Activated B cell treated with CpG ODN at 0.5 μM for 24 hours (primary cell): ENCODE measurements at regions not wholly inside any gene's neighbourhood (a gene's known extent, or its start where the extent isn't known, plus 50 kb on each side); places are given as distances from the start of the nearest gene placed in this dataset.

Source experiments
- ATAC-seq: fragments of 200-7000 bp; cut with Tn5 transposase; one replicate; pipeline ENCODE4 v1.10.0; 2021; ENCODE audit warnings: low read depth, mild to moderate bottlenecking, moderate library complexity
- CTCF ChIA-PET: fragments of 350-600 bp; sonication (Branson Sonifier 250); formaldehyde crosslinking; loops from one replicate; lab custom pipeline; 2021; ENCODE audit warnings: antibody characterized with exemption; lab: Charles Lee
- POLR2A ChIA-PET: fragments of 350-600 bp; sonication (Branson Sonifier 250); formaldehyde crosslinking; loops from one replicate; lab custom pipeline; 2021; ENCODE audit warnings: antibody characterized with exemption; lab: Charles Lee
- DNase-seq: peaks from one replicate; pipeline ENCODE4 v3.0.0; 2022
- H3K27ac Mint-ChIP-seq: one replicate; pipeline ENCODE4 v1.8.0; 2020; ENCODE audit warnings: mixed read lengths
- H3K27me3 Mint-ChIP-seq: one replicate; pipeline ENCODE4 v1.8.0; 2021; ENCODE audit warnings: mixed read lengths
- H3K36me3 Mint-ChIP-seq: one replicate; pipeline ENCODE4 v1.8.0; 2021; ENCODE audit warnings: low read depth, mixed read lengths
- H3K4me1 Mint-ChIP-seq: one replicate; pipeline ENCODE4 v1.8.0; 2021; ENCODE audit warnings: mixed read lengths
- H3K4me3 Mint-ChIP-seq: one replicate; pipeline ENCODE4 v1.8.0; 2020; ENCODE audit warnings: mild to moderate bottlenecking, mixed read lengths
- H3K9me3 Mint-ChIP-seq: one replicate; pipeline ENCODE4 v1.8.0; 2020; ENCODE audit warnings: mixed read lengths
- CTCF ChIP-seq: fragments of 200-600 bp; IDR thresholded peaks from one replicate; pipeline ENCODE4 v1.8.0; 2022; ENCODE audit warnings: antibody characterized with exemption, mild to moderate bottlenecking
- intact Hi-C: fragments of 100-400 bp; cut with micrococcal nuclease; formaldehyde crosslinking; loops from one replicate; pipeline ENCODE4 v1.15.1; 2024

- Mint-ChIP-seq H3K9me3 (peaks cover 54% of the 10 kb centered on the region), H3K27me3 (peaks cover 11% of the 10 kb centered on the region), H3K4me3 (no peak overlapping the region), H3K4me1 (no peaks in the 10 kb centered on the region), H3K27ac (no peak overlapping the region), H3K36me3 (no peaks in the 10 kb centered on the region)
- POLR2A ChIA-PET = no interaction called here
- ATAC-seq (no peak), DNase-seq (peak; percentile 6)
- TF ChIP-seq CTCF = no peak
- intact Hi-C loops = no loop called here
- CTCF ChIA-PET = no interaction called here
Observed at GRCh38 chr3:13711911-13712650, 163.2 kb downstream of the FBLN2 start.

GRCh38 chr3:13710251-13710650 is 161.3 kb downstream of the FBLN2 start:
- ChIA-PET CTCF (no interaction called here), POLR2A (no interaction called here)
- Mint-ChIP-seq H3K4me3 (no peak overlapping the region), H3K36me3 (no peaks in the 10 kb centered on the region), H3K9me3 (peaks cover 64% of the 10 kb centered on the region), H3K27me3 (peaks cover 15% of the 10 kb centered on the region), H3K27ac (no peak overlapping the region), H3K4me1 (no peaks in the 10 kb centered on the region)
- ATAC-seq (no peak), DNase-seq (peak; percentile 10)
- intact Hi-C loops = no loop called here
- TF ChIP-seq CTCF = no peak

GRCh38 chr3:13709706-13710105 is 160.8 kb downstream of the FBLN2 start:
- H3K27me3 Mint-ChIP-seq = peaks cover 17% of the 10 kb centered on the region
- POLR2A ChIA-PET = no interaction called here

GRCh38 chr3:13708871-13709595 is 160.1 kb downstream of the FBLN2 start:
- Mint-ChIP-seq H3K4me3 (no peak overlapping the region), H3K27ac (no peak overlapping the region), H3K36me3 (no peaks in the 10 kb centered on the region), H3K27me3 (peaks cover 18% of the 10 kb centered on the region), H3K9me3 (peaks cover 65% of the 10 kb centered on the region), H3K4me1 (no peaks in the 10 kb centered on the region)
- ATAC-seq = no peak
- ChIA-PET POLR2A (no interaction called here), CTCF (no interaction called here)
- intact Hi-C loops = no loop called here
- no peak for TF ChIP-seq CTCF
- peak; percentile 5 for DNase-seq

More at GRCh38 chr3:13709706-13710105, 160.8 kb downstream of the FBLN2 start:
- no peaks in the 10 kb centered on the region for H3K36me3 Mint-ChIP-seq
- no peak for ATAC-seq
- no peaks in the 10 kb centered on the region for H3K4me1 Mint-ChIP-seq
- H3K9me3 Mint-ChIP-seq = peaks cover 67% of the 10 kb centered on the region
- CTCF ChIA-PET = no interaction called here
- no peak overlapping the region for H3K27ac Mint-ChIP-seq
- intact Hi-C loops = no loop called here
- TF ChIP-seq CTCF = no peak
- peak; percentile 4 for DNase-seq
- no peak overlapping the region for H3K4me3 Mint-ChIP-seq

- TF ChIP-seq CTCF = no peak
- Mint-ChIP-seq H3K27me3 (peaks cover 23% of the 10 kb centered on the region), H3K4me3 (no peak overlapping the region), H3K36me3 (no peaks in the 10 kb centered on the region), H3K27ac (no peak overlapping the region), H3K4me1 (no peaks in the 10 kb centered on the region), H3K9me3 (peaks cover 62% of the 10 kb centered on the region)
- peak; percentile 6 for DNase-seq
- ATAC-seq = no peak
- POLR2A ChIA-PET = no interaction called here
- intact Hi-C loops = no loop called here
- CTCF ChIA-PET = no interaction called here
Observed at GRCh38 chr3:13708301-13708700, 159.4 kb downstream of the FBLN2 start.
